B cell (primary cell): ENCODE measurements at regions not wholly inside any gene's neighbourhood (a gene's known extent, or its start where the extent isn't known, plus 50 kb on each side); places are given as distances from the start of the nearest gene placed in this dataset.

Experiments used
- ATAC-seq: fragments of 200-7000 bp; cut with Tn5 transposase; one replicate; pipeline ENCODE4 v1.10.0; 2021; ENCODE audit warnings: low read depth, mild to moderate bottlenecking, moderate number of reproducible peaks, moderate library complexity
- CTCF ChIA-PET: fragments of 350-600 bp; sonication (Branson Sonifier 250); formaldehyde crosslinking; loops from one replicate; lab custom pipeline; 2021; ENCODE audit warnings: antibody characterized with exemption, inconsistent platforms; lab: Charles Lee
- POLR2A ChIA-PET: fragments of 350-600 bp; sonication (Branson Sonifier 250); formaldehyde crosslinking; loops from one replicate; lab custom pipeline; 2021; ENCODE audit warnings: antibody characterized with exemption; lab: Charles Lee
- DNase-seq: peaks from one replicate; pipeline ENCODE4 v3.0.0; 2013
- H2AFZ ChIP-seq: 2 replicates; pipeline ENCODE4 v1.6.1; 2012; ENCODE audit warnings: mild to moderate bottlenecking, low read depth, low read length; ENCODE audit not compliant: insufficient read depth, poor library complexity, severe bottlenecking
- H3K27ac ChIP-seq, 2 donors: 1 replicate in 1 of 2; 2 replicates in 1 of 2; pipeline ENCODE4 v1.5.1; 2012 to 2013; ENCODE audit warnings: low read length in 2 of 2, mild to moderate bottlenecking in 2 of 2, moderate library complexity in 1 of 2
- H3K27me3 ChIP-seq, 4 experiments: fragments of 200-600 bp in 1 of 4; sonication (generic) in 1 of 4; replicated peaks in 1 of 4; 1 replicate in 2 of 4; 2 replicates in 2 of 4; pipeline versions ENCODE4 v1.6.1 to v1.7.0; 2013 to 2016; ENCODE audit warnings: low read length in 3 of 4, mild to moderate bottlenecking in 2 of 4, mixed read lengths in 1 of 4, moderate library complexity in 1 of 4; ENCODE audit not compliant: insufficient read depth in 4 of 4, control insufficient read depth in 3 of 4; ENCODE audit errors: control extremely low read depth in 1 of 4
- H3K36me3 ChIP-seq, 2 experiments: replicated peaks in 1 of 2; 1 replicate in 1 of 2; 2 replicates in 1 of 2; pipeline versions ENCODE4 v1.6.1 to v1.7.1; 2013; ENCODE audit warnings: low read length in 1 of 2; ENCODE audit not compliant: insufficient read depth in 2 of 2, control insufficient read depth in 1 of 2; ENCODE audit errors: control extremely low read depth in 1 of 2, extremely low read depth in 1 of 2
- H3K4me1 ChIP-seq, 2 donors: fragments of 200-600 bp in 1 of 2; sonication (generic) in 1 of 2; 1 replicate in 1 of 2; 2 replicates in 1 of 2; pipeline versions ENCODE4 v1.5.1 to v1.6.1; 2013 to 2017; ENCODE audit warnings: low read length in 2 of 2; ENCODE audit not compliant: control insufficient read depth in 2 of 2, insufficient read depth in 2 of 2
- H3K4me2 ChIP-seq: replicated peaks from 2 replicates; pipeline ENCODE3; 2012; ENCODE audit warnings: mild to moderate bottlenecking, low read depth, low read length; ENCODE audit not compliant: poor library complexity, severe bottlenecking
- H3K4me3 ChIP-seq, 5 experiments: fragments of 200-600 bp in 1 of 5; sonication (generic) in 1 of 5; 1 replicate in 3 of 5; 2 replicates in 2 of 5; pipeline versions ENCODE4 v1.5.1 to v1.7.0; 2011 to 2016; ENCODE audit warnings: low read length in 4 of 5, mild to moderate bottlenecking in 4 of 5, low read depth in 2 of 5, control low read depth in 1 of 5, moderate library complexity in 1 of 5; ENCODE audit not compliant: insufficient read depth in 1 of 5; ENCODE audit errors: control extremely low read depth in 1 of 5, extremely low read depth in 1 of 5
- H3K79me2 ChIP-seq: fragments of 200-600 bp; sonication (generic); one replicate; pipeline ENCODE4 v1.6.0; 2016; ENCODE audit warnings: low read length; ENCODE audit not compliant: control insufficient read depth, insufficient read depth
- H3K9ac ChIP-seq: fragments of 200-600 bp; sonication (generic); 2 replicates; pipeline ENCODE4 v1.6.1; 2017; ENCODE audit warnings: mild to moderate bottlenecking, low read length, moderate library complexity
- H3K9me3 ChIP-seq, 3 donors: one replicate each; pipeline versions ENCODE4 v1.6.1 to v1.7.1; 2013; ENCODE audit warnings: low read length in 2 of 3; ENCODE audit not compliant: control insufficient read depth in 2 of 3, insufficient read depth in 1 of 3; ENCODE audit errors: control extremely low read depth in 1 of 3
- H4K20me1 ChIP-seq: 2 replicates; pipeline ENCODE4 v1.6.0; 2012; ENCODE audit warnings: mild to moderate bottlenecking, low read length; ENCODE audit not compliant: insufficient read depth, control insufficient read depth, poor library complexity, severe bottlenecking
- H3K27ac Mint-ChIP-seq: one replicate; pipeline ENCODE4 v1.8.0; 2021; ENCODE audit warnings: mixed read lengths
- H3K27me3 Mint-ChIP-seq: one replicate; pipeline ENCODE4 v1.8.0; 2021; ENCODE audit warnings: mixed read lengths
- H3K4me1 Mint-ChIP-seq: one replicate; pipeline ENCODE4 v1.8.0; 2021; ENCODE audit warnings: mixed read lengths
- H3K4me3 Mint-ChIP-seq: one replicate; pipeline ENCODE4 v1.8.0; 2021; ENCODE audit warnings: mixed read lengths
- H3K9me3 Mint-ChIP-seq: one replicate; pipeline ENCODE4 v1.8.0; 2022; ENCODE audit warnings: mixed read lengths; ENCODE audit not compliant: insufficient read depth
- CTCF ChIP-seq: fragments of 200-600 bp; IDR thresholded peaks from one replicate; pipeline ENCODE4 v1.8.0; 2022; ENCODE audit warnings: antibody characterized with exemption, mild to moderate bottlenecking
- EZH2 ChIP-seq: IDR thresholded peaks from 2 replicates; pipeline ENCODE4 v1.6.1; 2012; ENCODE audit warnings: borderline replicate concordance, low read depth, mild to moderate bottlenecking, moderate library complexity, low read length; ENCODE audit not compliant: insufficient read depth, poor library complexity, severe bottlenecking
- WGBS: methylation state at CpG from one replicate; pipeline ENCODE4 v1.1.5; 2013; ENCODE audit warnings: missing lambda C conversion rate; ENCODE audit not compliant: insufficient coverage; 5-methylcytosine and 5-hydroxymethylcytosine counted together
- intact Hi-C: fragments of 100-400 bp; cut with micrococcal nuclease; formaldehyde crosslinking; loops from one replicate; pipeline ENCODE4 v1.10.0; 2022

- H3K9me3 Mint-ChIP-seq: no peaks in the 10 kb centered on the region
- no peak for ATAC-seq
- intact Hi-C loops: no loop called here
- Histone ChIP-seq H2AFZ (no peak overlapping the region), H3K79me2 (no peaks in the 10 kb centered on the region), H3K4me2 (no peak overlapping the region), H3K4me1 (no peaks in the 10 kb centered on the region), H3K27ac (no peak overlapping the region), H3K36me3 (no peaks in the 10 kb centered on the region), H4K20me1 (no peaks in the 10 kb centered on the region), H3K9me3 (no peaks in the 10 kb centered on the region), H3K9ac (no peak overlapping the region), H3K4me3 (no peak overlapping the region), H3K27me3 (no peaks in the 10 kb centered on the region)
- no peak overlapping the region for H3K27ac Mint-ChIP-seq
- WGBS: no CpG with 5 or more reads among the region's 1 CpG
- no peak for DNase-seq
- POLR2A ChIA-PET: no interaction called here
- no peak for TF ChIP-seq CTCF
- no peak for TF ChIP-seq EZH2
- H3K4me1 Mint-ChIP-seq: no peaks in the 10 kb centered on the region
- no peaks in the 10 kb centered on the region for H3K27me3 Mint-ChIP-seq
- no peak overlapping the region for H3K4me3 Mint-ChIP-seq
- CTCF ChIA-PET: no interaction called here
These were observed 148.3 kb downstream of the HNMT start for GRCh38 chr2:138112536-138112935.

GRCh38 chr2:138113871-138114525, 149.7 kb downstream of the HNMT start:
- H3K4me1 Mint-ChIP-seq: no peaks in the 10 kb centered on the region
- no peaks in the 10 kb centered on the region for H3K27me3 Mint-ChIP-seq
- H3K4me3 Mint-ChIP-seq: no peak overlapping the region
- 100% methylated on average over 2 of the region's 4 CpGs for WGBS
- H3K27ac Mint-ChIP-seq: no peak overlapping the region
- no peaks in the 10 kb centered on the region for H4K20me1 ChIP-seq
- no peaks in the 10 kb centered on the region for H3K36me3 ChIP-seq
- H2AFZ ChIP-seq: no peak overlapping the region
- H3K27ac ChIP-seq: no peak overlapping the region
- TF ChIP-seq CTCF (no peak), EZH2 (no peak)
- no peak overlapping the region for H3K4me2 ChIP-seq
- intact Hi-C loops: no loop called here
- DNase-seq: no peak
- H3K4me1 ChIP-seq: no peaks in the 10 kb centered on the region
- no peaks in the 10 kb centered on the region for H3K9me3 Mint-ChIP-seq
- no peaks in the 10 kb centered on the region for H3K9me3 ChIP-seq
- H3K9ac ChIP-seq: no peak overlapping the region
- H3K79me2 ChIP-seq: no peaks in the 10 kb centered on the region
- no peak for ATAC-seq
- POLR2A ChIA-PET: no interaction called here
- H3K27me3 ChIP-seq: no peaks in the 10 kb centered on the region
- no peak overlapping the region for H3K4me3 ChIP-seq
- CTCF ChIA-PET: no interaction called here
